GM12874 (cell line): ENCODE measurements at regions not wholly inside any gene's neighbourhood (a gene's known extent, or its start where the extent isn't known, plus 50 kb on each side); places are given as distances from the start of the nearest gene placed in this dataset.

ENCODE experiments used
- TF ChIP-seq, protein P1 (sequence below): IDR thresholded peaks from 2 replicates; pipeline ENCODE4 v1.5.1; 2011; ENCODE audit warnings: low read depth, mild to moderate bottlenecking, control low read depth, low read length, moderate library complexity; ENCODE audit not compliant: insufficient read depth

DNA sequence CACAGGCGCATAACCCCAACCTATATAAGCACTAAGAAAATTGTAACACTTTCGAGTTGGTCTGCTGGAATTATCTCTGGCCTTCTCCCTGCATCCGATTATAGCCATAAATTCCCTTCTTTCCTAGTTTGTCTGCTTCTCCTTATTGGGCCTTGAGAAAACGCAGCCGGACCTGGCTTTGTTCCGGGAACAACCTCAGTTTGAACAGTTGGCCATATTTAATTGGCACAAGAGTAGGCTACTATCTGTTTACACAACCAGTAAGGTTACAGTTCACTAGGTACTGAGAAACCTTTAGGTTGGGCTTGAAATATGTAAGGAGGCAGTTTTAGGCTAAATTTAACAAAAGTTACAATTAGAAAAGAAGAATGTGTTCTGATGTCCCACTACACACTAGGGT, 176.1 kb downstream of the IPO8 start:
- TF ChIP-seq, protein P1, sequence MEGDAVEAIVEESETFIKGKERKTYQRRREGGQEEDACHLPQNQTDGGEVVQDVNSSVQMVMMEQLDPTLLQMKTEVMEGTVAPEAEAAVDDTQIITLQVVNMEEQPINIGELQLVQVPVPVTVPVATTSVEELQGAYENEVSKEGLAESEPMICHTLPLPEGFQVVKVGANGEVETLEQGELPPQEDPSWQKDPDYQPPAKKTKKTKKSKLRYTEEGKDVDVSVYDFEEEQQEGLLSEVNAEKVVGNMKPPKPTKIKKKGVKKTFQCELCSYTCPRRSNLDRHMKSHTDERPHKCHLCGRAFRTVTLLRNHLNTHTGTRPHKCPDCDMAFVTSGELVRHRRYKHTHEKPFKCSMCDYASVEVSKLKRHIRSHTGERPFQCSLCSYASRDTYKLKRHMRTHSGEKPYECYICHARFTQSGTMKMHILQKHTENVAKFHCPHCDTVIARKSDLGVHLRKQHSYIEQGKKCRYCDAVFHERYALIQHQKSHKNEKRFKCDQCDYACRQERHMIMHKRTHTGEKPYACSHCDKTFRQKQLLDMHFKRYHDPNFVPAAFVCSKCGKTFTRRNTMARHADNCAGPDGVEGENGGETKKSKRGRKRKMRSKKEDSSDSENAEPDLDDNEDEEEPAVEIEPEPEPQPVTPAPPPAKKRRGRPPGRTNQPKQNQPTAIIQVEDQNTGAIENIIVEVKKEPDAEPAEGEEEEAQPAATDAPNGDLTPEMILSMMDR = no peak

DNA sequence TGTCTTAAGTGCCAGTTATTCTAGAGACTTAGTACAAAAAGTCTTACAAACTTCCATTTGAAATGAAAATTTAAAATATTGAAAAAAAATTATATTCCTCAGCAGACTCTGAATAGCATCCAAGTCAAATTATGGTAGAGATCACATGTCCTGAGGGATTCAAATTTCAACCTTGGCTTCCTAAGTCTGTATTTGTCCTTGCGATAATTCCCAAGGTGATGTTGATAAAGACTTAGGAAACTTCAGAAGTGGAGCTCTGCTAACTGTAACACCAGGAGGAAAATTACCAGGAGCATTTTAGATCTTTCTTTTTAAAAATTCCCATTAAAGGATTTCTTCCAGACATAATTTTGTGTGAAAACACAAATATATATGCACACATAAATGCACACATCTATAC, 178.3 kb downstream of the IPO8 start:
- TF ChIP-seq, protein P1 = no peak

DNA sequence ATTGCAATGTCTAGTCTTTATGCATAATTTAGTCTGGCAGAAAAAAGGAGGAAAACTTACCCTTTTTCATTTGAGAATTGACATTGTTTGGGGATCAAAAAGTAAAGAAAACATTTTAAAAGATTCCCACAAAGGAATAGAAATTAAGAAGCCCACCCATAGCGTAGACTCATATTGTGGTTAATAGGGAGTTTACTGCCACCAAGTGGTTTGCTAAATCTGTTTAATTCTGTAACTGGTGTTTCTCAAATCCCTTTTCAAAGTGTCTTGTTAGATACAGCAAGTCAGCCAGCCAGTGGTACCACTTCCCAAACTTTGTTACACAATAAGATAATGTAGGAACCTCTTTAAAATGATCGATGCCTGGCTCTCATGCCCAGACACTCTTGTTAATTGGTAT, 180.3 kb downstream of the IPO8 start:
- TF ChIP-seq, protein P1 = no peak

DNA sequence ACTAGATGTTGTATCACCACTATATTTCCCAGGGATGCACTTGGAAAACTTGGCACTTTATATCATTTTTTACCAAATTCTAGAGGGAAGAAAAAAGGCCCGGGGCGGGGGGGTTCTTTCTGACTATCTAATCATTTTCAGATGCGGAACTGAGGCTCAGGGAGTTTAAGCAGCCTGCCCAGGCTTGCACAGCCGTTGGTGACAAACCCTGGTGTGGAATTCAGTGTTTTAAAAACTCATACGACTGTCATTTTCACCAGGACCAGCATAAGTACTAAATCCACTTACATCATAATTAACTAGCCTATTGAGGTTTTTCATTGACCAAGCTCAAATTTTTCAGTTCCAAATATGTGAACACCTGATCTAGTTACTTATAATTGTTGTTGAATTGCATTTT, 181.0 kb downstream of the IPO8 start:
- TF ChIP-seq, protein P1 = no peak

DNA sequence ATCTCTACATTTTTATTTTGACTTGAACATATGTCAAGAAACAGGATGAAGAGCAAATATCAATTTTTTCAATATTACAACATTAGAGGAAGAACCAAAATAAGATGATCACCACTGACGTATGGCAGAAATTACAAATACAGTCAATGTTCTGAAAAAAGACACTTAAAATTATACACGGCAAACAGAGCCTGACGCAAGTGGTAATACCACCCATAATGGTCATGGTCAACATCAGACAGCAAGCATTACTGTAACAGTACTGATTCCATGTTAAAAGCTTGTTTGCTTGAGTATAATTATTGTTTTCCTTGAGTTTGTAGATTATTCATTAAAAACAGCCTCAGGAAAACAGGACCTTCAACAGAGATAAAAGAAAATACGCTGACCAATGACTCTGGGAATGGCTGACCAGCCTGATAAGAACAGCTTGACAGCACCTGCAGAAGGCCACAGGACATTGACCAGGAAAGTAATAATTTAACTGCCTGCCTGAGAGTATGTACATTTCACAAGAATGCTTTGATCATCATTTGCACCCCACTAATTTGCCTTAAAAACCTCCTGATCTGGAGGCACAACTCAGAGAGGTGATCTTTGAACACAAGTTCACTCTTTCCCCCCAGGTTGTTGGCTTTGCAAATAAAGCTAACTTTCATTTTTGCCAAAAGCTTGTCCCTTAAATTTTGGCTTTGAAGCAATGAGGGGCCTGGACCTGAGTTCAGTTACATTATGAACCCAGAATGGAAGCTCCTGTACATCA, 187.3 kb downstream of the IPO8 start:
- TF ChIP-seq, protein P1 = no peak

DNA sequence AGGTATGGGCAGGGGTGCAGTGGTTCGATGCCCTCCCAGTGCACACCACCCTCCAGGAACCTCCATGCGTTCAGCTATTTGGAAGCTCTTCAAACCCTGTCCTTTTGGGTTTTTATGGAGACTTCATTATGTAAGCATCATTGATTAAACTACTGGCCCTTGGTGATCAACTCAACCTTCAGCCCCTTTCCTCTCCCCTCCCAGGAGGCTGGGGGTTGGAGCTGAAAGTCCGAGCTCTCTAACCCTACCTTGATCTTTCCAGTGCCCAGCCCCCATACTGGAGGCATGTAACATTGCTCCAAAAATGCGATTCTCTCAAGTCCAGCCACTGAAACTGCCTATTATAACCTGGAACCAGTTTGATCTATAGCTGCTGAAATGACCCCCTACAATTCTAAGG, 188.1 kb downstream of the IPO8 start:
- TF ChIP-seq, protein P1 = no peak

GRCh38 chr12:30506411-30506810, 189.3 kb downstream of the IPO8 start:
- TF ChIP-seq, protein P1 = no peak
